H1 (cell line): ENCODE measurements at regions not wholly inside any gene's neighbourhood (a gene's known extent, or its start where the extent isn't known, plus 50 kb on each side); places are given as distances from the start of the nearest gene placed in this dataset.

Experiments
- CTCF ChIA-PET: fragments of 300-600 bp; sonication (Branson Sonifier 250); formaldehyde crosslinking; loops from one replicate; lab custom pipeline; 2021; ENCODE audit not compliant: partially characterized antibody; lab: Charles Lee
- POLR2A ChIA-PET: fragments of 300-600 bp; sonication (Branson Sonifier 250); formaldehyde crosslinking; loops from one replicate; lab custom pipeline; 2021; ENCODE audit warnings: inconsistent platforms; ENCODE audit not compliant: partially characterized antibody; lab: Charles Lee
- DNase-seq, 2 experiments: peaks; one replicate each; pipeline versions ENCODE4 v3.0.0 to v3.0.0-alpha.2; 2010 to 2022; ENCODE audit warnings: low spot score in 2 of 2, low read depth in 1 of 2, mixed read lengths in 1 of 2
- FAIRE-seq: peaks from 2 replicates; lab custom pipeline; 2011; peaks lifted over from hg19 to GRCh38; lab: Jason Lieb, UNC
- H2AFZ ChIP-seq: 2 replicates; pipeline ENCODE4 v1.8.1; 2012; ENCODE audit warnings: low read length, inconsistent platforms
- H2AK5ac ChIP-seq: 2 replicates; pipeline ENCODE4 v1.6.1; 2013; ENCODE audit warnings: low read depth, low read length
- H2BK120ac ChIP-seq: replicated peaks from 2 replicates; pipeline ENCODE3; 2013; ENCODE audit warnings: low read depth, low read length, inconsistent platforms
- H2BK12ac ChIP-seq: 2 replicates; pipeline ENCODE4 v1.6.1; 2013; ENCODE audit warnings: low read depth, low read length
- H2BK15ac ChIP-seq: 2 replicates; pipeline ENCODE4 v1.6.1; 2013; ENCODE audit warnings: low read length
- H2BK20ac ChIP-seq: 2 replicates; pipeline ENCODE4 v1.6.1; 2013; ENCODE audit warnings: low read length
- H2BK5ac ChIP-seq: 2 replicates; pipeline ENCODE4 v1.6.1; 2013; ENCODE audit warnings: low read depth, low read length
- H3K14ac ChIP-seq: 2 replicates; pipeline ENCODE4 v1.6.1; 2013; ENCODE audit warnings: inconsistent platforms; ENCODE audit not compliant: insufficient read length
- H3K18ac ChIP-seq: 2 replicates; pipeline ENCODE4 v1.6.1; 2013; ENCODE audit warnings: low read length; ENCODE audit errors: extremely low read depth
- H3K23ac ChIP-seq: 2 replicates; pipeline ENCODE4 v1.6.1; 2013; ENCODE audit warnings: inconsistent platforms; ENCODE audit not compliant: insufficient read length
- H3K23me2 ChIP-seq: 2 replicates; pipeline ENCODE4 v1.6.1; 2013; ENCODE audit warnings: low read depth, low read length
- H3K27ac ChIP-seq: 2 replicates; pipeline ENCODE4 v1.6.1; 2011; ENCODE audit warnings: low read depth, low read length, inconsistent platforms
- H3K27me3 ChIP-seq, 4 experiments: replicated peaks in 1 of 4; 1 replicate in 1 of 4; 2 replicates in 3 of 4; pipeline versions ENCODE4 v1.6.1 to v1.8.1; 2011 to 2013; ENCODE audit warnings: low read length in 3 of 4, mild to moderate bottlenecking in 3 of 4, inconsistent platforms in 2 of 4, mixed read lengths in 2 of 4, moderate library complexity in 1 of 4; ENCODE audit not compliant: control insufficient read depth in 3 of 4, insufficient read depth in 3 of 4; ENCODE audit errors: extremely low read depth in 1 of 4
- H3K36me3 ChIP-seq, 4 experiments: 2 replicates each; pipeline versions ENCODE4 v1.6.1 to v1.8.1; 2011 to 2013; ENCODE audit warnings: mild to moderate bottlenecking in 4 of 4, low read length in 3 of 4, moderate library complexity in 2 of 4, control low read depth in 1 of 4, inconsistent platforms in 1 of 4; ENCODE audit not compliant: insufficient read depth in 4 of 4, control insufficient read depth in 2 of 4
- H3K4ac ChIP-seq: replicated peaks from 2 replicates; pipeline ENCODE3; 2013; ENCODE audit warnings: low read length, low read depth, mixed read lengths, inconsistent platforms; ENCODE audit not compliant: insufficient read length
- H3K4me1 ChIP-seq, 4 experiments: replicated peaks in 1 of 4; 1 replicate in 1 of 4; 2 replicates in 3 of 4; pipeline versions ENCODE4 v1.6.1 to v1.8.1; 2011 to 2013; ENCODE audit warnings: low read length in 3 of 4, inconsistent platforms in 2 of 4, mixed read lengths in 1 of 4; ENCODE audit not compliant: insufficient read depth in 4 of 4, control insufficient read depth in 3 of 4
- H3K4me2 ChIP-seq, 2 experiments: 2 replicates each; pipeline versions ENCODE4 v1.6.1 to v1.8.1; 2011 to 2013; ENCODE audit warnings: low read depth in 2 of 2, low read length in 2 of 2, control low read depth in 1 of 2, inconsistent platforms in 1 of 2, mild to moderate bottlenecking in 1 of 2; ENCODE audit not compliant: insufficient read depth in 1 of 2
- H3K4me3 ChIP-seq, 4 experiments: fragments of 200-600, 300-600 bp in 1 of 4; sonication (generic), shearing (Covaris generic), sonication (Bioruptor Twin) in 1 of 4; 2 replicates each; pipeline versions ENCODE4 v1.5.1 to v1.8.1; 2011 to 2016; ENCODE audit warnings: low read length in 4 of 4, low read depth in 3 of 4, control low read depth in 2 of 4, inconsistent platforms in 2 of 4, mild to moderate bottlenecking in 2 of 4, mixed read lengths in 1 of 4, moderate library complexity in 1 of 4; ENCODE audit not compliant: insufficient read depth in 2 of 4; ENCODE audit errors: extremely low read depth in 1 of 4
- H3K56ac ChIP-seq: replicated peaks from 2 replicates; pipeline ENCODE3; 2013; ENCODE audit warnings: low read depth, mild to moderate bottlenecking, mixed read lengths, low read length, inconsistent platforms; ENCODE audit not compliant: insufficient read length
- H3K79me1 ChIP-seq: 2 replicates; pipeline ENCODE4 v1.6.1; 2013; ENCODE audit warnings: low read depth, low read length, control low read depth
- H3K79me2 ChIP-seq, 2 experiments: 2 replicates each; pipeline versions ENCODE4 v1.6.1 to v1.8.1; 2012 to 2013; ENCODE audit warnings: low read length in 2 of 2, mild to moderate bottlenecking in 2 of 2, inconsistent platforms in 1 of 2; ENCODE audit not compliant: insufficient read depth in 2 of 2, control insufficient read depth in 1 of 2
- H3K9ac ChIP-seq, 4 experiments: replicated peaks in 1 of 4; 1 replicate in 1 of 4; 2 replicates in 3 of 4; pipeline versions ENCODE4 v1.6.1 to v1.8.1; 2011 to 2013; ENCODE audit warnings: low read depth in 3 of 4, low read length in 3 of 4, control low read depth in 2 of 4, mild to moderate bottlenecking in 2 of 4, moderate library complexity in 2 of 4, inconsistent platforms in 1 of 4; ENCODE audit errors: extremely low read depth in 1 of 4
- H3K9me3 ChIP-seq, 2 experiments: 2 replicates each; pipeline versions ENCODE4 v1.6.1 to v1.8.1; 2012 to 2013; ENCODE audit warnings: mild to moderate bottlenecking in 2 of 2, moderate library complexity in 2 of 2, control low read depth in 1 of 2, inconsistent platforms in 1 of 2, low read depth in 1 of 2, low read length in 1 of 2, mixed read lengths in 1 of 2; ENCODE audit not compliant: insufficient read depth in 2 of 2
- H4K20me1 ChIP-seq, 2 experiments: replicated peaks in 1 of 2; 2 replicates each; pipeline versions ENCODE3 to v1.8.1; 2011 to 2013; ENCODE audit warnings: inconsistent platforms in 2 of 2, low read length in 2 of 2, mild to moderate bottlenecking in 1 of 2; ENCODE audit not compliant: insufficient read depth in 2 of 2, control insufficient read depth in 1 of 2
- H4K5ac ChIP-seq: 2 replicates; pipeline ENCODE4 v1.6.1; 2013; ENCODE audit warnings: low read length, low read depth, mixed read lengths, inconsistent platforms; ENCODE audit not compliant: insufficient read length
- H4K8ac ChIP-seq: 2 replicates; pipeline ENCODE4 v1.8.0; 2013; ENCODE audit warnings: mild to moderate bottlenecking, moderate library complexity, low read length, inconsistent platforms; ENCODE audit not compliant: insufficient read depth; ENCODE audit errors: extremely low read depth
- H4K91ac ChIP-seq: replicated peaks from 2 replicates; pipeline ENCODE3; 2013; ENCODE audit warnings: low read length, mixed read lengths, inconsistent platforms; ENCODE audit not compliant: insufficient read length
- CEBPB ChIP-seq: IDR thresholded peaks from 2 replicates; pipeline ENCODE4 v1.6.1; 2012; ENCODE audit warnings: low read depth, low read length
- NANOG ChIP-seq: IDR thresholded peaks from 2 replicates; pipeline ENCODE4 v1.6.1; 2011; ENCODE audit warnings: low read length, low read depth, mild to moderate bottlenecking, inconsistent platforms; ENCODE audit not compliant: insufficient read depth, poor library complexity, severe bottlenecking
- RAD21 ChIP-seq, 2 experiments: IDR thresholded peaks in 1 of 2; conservative IDR thresholded peaks in 1 of 2; 2 replicates each; pipeline ENCODE4 v1.6.1; 2011; ENCODE audit warnings: low read depth in 2 of 2, low read length in 2 of 2, improper control_type of control experiment in 1 of 2, inconsistent platforms in 1 of 2, mild to moderate bottlenecking in 1 of 2, moderate library complexity in 1 of 2
- SIN3A ChIP-seq, 2 experiments: IDR thresholded peaks in 1 of 2; conservative IDR thresholded peaks in 1 of 2; 2 replicates each; pipeline ENCODE4 v1.6.1; 2011 to 2012; ENCODE audit warnings: low read length in 2 of 2, improper control_type of control experiment in 1 of 2, low read depth in 1 of 2, mild to moderate bottlenecking in 1 of 2
- WGBS, 2 experiments: shearing (Covaris generic) in 1 of 2; methylation state at CpG; one replicate each; pipeline versions ENCODE4 v1.1.6 to v1.1.7; 2013 to 2015; ENCODE audit warnings: low lambda C conversion rate in 2 of 2, mixed read lengths in 2 of 2, inconsistent platforms in 1 of 2, low coverage in 1 of 2, missing lambda C conversion rate in 1 of 2; ENCODE audit not compliant: insufficient replicate concordance in 2 of 2, insufficient coverage in 1 of 2, insufficient read length in 1 of 2; ENCODE audit errors: extremely low coverage in 1 of 2, missing lambda C conversion rate in 1 of 2; 5-methylcytosine and 5-hydroxymethylcytosine counted together
- TF ChIP-seq, protein P1 (sequence below), 3 experiments: IDR thresholded peaks; 1 replicate in 2 of 3; 2 replicates in 1 of 3; pipeline versions ENCODE4 v1.5.1 to v1.6.1; 2011; ENCODE audit warnings: low read length in 3 of 3, mild to moderate bottlenecking in 3 of 3, inconsistent platforms in 2 of 3, low read depth in 1 of 3, moderate library complexity in 1 of 3; ENCODE audit not compliant: insufficient read depth in 1 of 3; ENCODE audit errors: control extremely low read depth in 1 of 3

DNA sequence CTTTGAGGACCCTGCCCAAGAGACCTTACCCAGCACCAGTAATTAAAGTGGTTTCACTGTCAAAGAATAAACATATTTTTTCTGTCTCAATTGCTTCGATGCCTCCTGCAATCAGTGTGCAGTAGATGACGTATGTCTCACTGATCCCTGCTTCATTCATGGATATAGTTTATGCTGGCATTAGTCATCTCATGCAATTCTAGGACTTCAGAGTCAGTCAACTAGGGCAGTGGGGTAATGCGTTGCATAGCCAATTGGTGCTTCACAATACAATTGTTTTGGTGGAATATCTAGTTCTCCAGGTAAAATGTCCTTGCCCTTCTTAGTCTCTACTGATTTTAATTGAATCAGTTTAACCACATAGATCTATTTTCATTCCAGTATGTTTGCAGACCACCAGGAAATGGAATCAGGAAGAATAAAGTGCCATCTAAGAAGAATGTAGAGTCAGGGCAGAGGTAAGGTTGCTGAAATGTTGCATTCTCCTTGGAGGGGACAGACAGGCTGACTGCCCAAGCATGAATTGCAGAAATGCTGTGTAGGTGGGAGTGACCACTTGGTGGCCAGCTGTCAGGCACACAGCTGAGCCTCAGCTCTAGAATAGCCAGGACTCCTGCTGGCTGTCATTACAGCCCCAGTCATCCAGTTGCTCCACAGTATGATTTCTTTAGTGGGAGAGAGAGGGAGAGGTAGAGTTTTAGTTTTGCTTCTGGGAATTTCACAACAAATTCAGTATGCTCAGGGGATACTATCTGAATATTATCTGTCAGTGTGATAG, 73.5 kb upstream of the MEGF10 start:
- no peak overlapping the region for H2BK5ac ChIP-seq
- ChIA-PET CTCF (interaction anchor here (1.0 to 1.6 kb wide), 2 partner anchors 12 to 25 kb away, joined by 3 read pairs; no protein-coding TSS in a partner anchor), POLR2A (no interaction called here)
- H3K4ac ChIP-seq, result no peak overlapping the region
- H4K20me1 ChIP-seq, result no peaks in the 10 kb centered on the region
- DNase-seq (no peak), FAIRE-seq (no peak)
- no peak overlapping the region for H2AK5ac ChIP-seq
- H3K23me2 ChIP-seq, result no peaks in the 10 kb centered on the region
- H3K4me3 ChIP-seq, result no peak overlapping the region
- no peak overlapping the region for H2BK120ac ChIP-seq
- no peaks in the 10 kb centered on the region for H3K27me3 ChIP-seq
- no peak overlapping the region for H2BK15ac ChIP-seq
- H4K91ac ChIP-seq, result no peak overlapping the region
- no peak overlapping the region for H3K9ac ChIP-seq
- H3K4me2 ChIP-seq, result no peak overlapping the region
- H3K56ac ChIP-seq, result no peak overlapping the region
- no peaks in the 10 kb centered on the region for H3K9me3 ChIP-seq
- H2BK20ac ChIP-seq, result no peak overlapping the region
- H3K23ac ChIP-seq, result no peak overlapping the region
- no peaks in the 10 kb centered on the region for H3K79me1 ChIP-seq
- H3K18ac ChIP-seq, result no peak overlapping the region
- H3K14ac ChIP-seq, result no peak overlapping the region
- WGBS, 2 experiments, result 95% methylated on average over 3 of the region's 3 CpGs; no CpG with 5 or more reads in 1 of the 2 experiments
- H4K5ac ChIP-seq, result no peak overlapping the region
- H3K27ac ChIP-seq, result no peak overlapping the region
- H3K36me3 ChIP-seq, result no peaks in the 10 kb centered on the region
- no peak overlapping the region for H2AFZ ChIP-seq
- H4K8ac ChIP-seq, result no peak overlapping the region
- H2BK12ac ChIP-seq, result no peak overlapping the region
- H3K79me2 ChIP-seq, result no peaks in the 10 kb centered on the region
- no peaks in the 10 kb centered on the region for H3K4me1 ChIP-seq
- TF ChIP-seq, protein P1, sequence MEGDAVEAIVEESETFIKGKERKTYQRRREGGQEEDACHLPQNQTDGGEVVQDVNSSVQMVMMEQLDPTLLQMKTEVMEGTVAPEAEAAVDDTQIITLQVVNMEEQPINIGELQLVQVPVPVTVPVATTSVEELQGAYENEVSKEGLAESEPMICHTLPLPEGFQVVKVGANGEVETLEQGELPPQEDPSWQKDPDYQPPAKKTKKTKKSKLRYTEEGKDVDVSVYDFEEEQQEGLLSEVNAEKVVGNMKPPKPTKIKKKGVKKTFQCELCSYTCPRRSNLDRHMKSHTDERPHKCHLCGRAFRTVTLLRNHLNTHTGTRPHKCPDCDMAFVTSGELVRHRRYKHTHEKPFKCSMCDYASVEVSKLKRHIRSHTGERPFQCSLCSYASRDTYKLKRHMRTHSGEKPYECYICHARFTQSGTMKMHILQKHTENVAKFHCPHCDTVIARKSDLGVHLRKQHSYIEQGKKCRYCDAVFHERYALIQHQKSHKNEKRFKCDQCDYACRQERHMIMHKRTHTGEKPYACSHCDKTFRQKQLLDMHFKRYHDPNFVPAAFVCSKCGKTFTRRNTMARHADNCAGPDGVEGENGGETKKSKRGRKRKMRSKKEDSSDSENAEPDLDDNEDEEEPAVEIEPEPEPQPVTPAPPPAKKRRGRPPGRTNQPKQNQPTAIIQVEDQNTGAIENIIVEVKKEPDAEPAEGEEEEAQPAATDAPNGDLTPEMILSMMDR (IDR thresholded peaks at IDR 0.05; ENCODE audit: control extremely low read depth in 1 of 3, insufficient read depth in 1 of 3, low read depth in 1 of 3, low read length in 3 of 3), result peak; percentile 25 to 35 (median 25); a peak in 3 of 4 replicates
- peak; percentile 13 to 34; a peak in 2 of 4 replicates for TF ChIP-seq RAD21 (IDR thresholded peaks at IDR 0.05 in 1 of 2, conservative IDR thresholded peaks at IDR 0.05 in 1 of 2; ENCODE audit: low read depth in 2 of 2, low read length in 2 of 2)
- peak; percentile 90 to 92; a peak in 3 of 4 replicates for TF ChIP-seq SIN3A (conservative IDR thresholded peaks at IDR 0.05 in 1 of 2, IDR thresholded peaks at IDR 0.05 in 1 of 2; ENCODE audit: low read depth in 1 of 2, low read length in 2 of 2)
- no peak for TF ChIP-seq NANOG
- no peak for TF ChIP-seq CEBPB
